K562 (cell line): ENCODE measurements at regions not wholly inside any gene's neighbourhood (a gene's known extent, or its start where the extent isn't known, plus 50 kb on each side); places are given as distances from the start of the nearest gene placed in this dataset.

Experiments used
- DNMT1 ChIP-seq: fragments of 450-650 bp; IDR thresholded peaks from 2 replicates; pipeline ENCODE4 v1.6.1; 2016; ENCODE audit warnings: antibody characterized with exemption, mild to moderate bottlenecking
- ETV1 ChIP-seq: fragments of 450-650 bp; conservative IDR thresholded peaks from 2 replicates; pipeline ENCODE4 v1.6.1; 2016; ENCODE audit warnings: missing genetic modification characterization, control low read depth, low read depth, missing compliant biosample characterization
- ETV6 ChIP-seq, 3 experiments: fragments of 150-350 bp in 1 of 3; sonication (generic) in 1 of 3; formaldehyde crosslinking in 1 of 3; IDR thresholded peaks; 2 replicates each; pipeline versions ENCODE4 v1.6.1 to v1.8.0; 2014 to 2022; ENCODE audit warnings: borderline replicate concordance in 2 of 3, low read depth in 2 of 3, antibody characterized with exemption in 1 of 3, low read length in 1 of 3, mild to moderate bottlenecking in 1 of 3, missing genetic modification reagents in 1 of 3
- MEF2A ChIP-seq: IDR thresholded peaks from 2 replicates; pipeline ENCODE4 v1.6.1; 2011; ENCODE audit warnings: low read depth, mild to moderate bottlenecking, low read length, moderate library complexity; ENCODE audit not compliant: control insufficient read depth
- NR4A1 ChIP-seq, 2 experiments: fragments of 250-450 bp in 1 of 2; fragments of 450-650 bp in 1 of 2; sonication (Bioruptor Pico) in 1 of 2; IDR thresholded peaks; 2 replicates each; pipeline versions ENCODE4 v1.4.0 to v1.6.1; 2016 to 2020; ENCODE audit warnings: mild to moderate bottlenecking in 2 of 2, missing compliant biosample characterization in 1 of 2, missing genetic modification characterization in 1 of 2, moderate library complexity in 1 of 2
- ZNF584 ChIP-seq: fragments of 200-800 bp; sonication (Bioruptor generic); IDR thresholded peaks from 2 replicates; pipeline ENCODE4 v1.6.1; 2016; ENCODE audit warnings: low read depth, mild to moderate bottlenecking, missing genetic modification characterization, missing compliant biosample characterization
- TF ChIP-seq, protein P1 (sequence below): fragments of 450-650 bp; IDR thresholded peaks from 2 replicates; pipeline ENCODE4 v1.6.1; 2016; ENCODE audit warnings: mild to moderate bottlenecking, moderate library complexity
- TF ChIP-seq, protein P2 (sequence below): fragments of 250-450 bp; sonication (Bioruptor Pico); IDR thresholded peaks from 2 replicates; pipeline ENCODE4 v1.5.0; 2021; ENCODE audit warnings: mild to moderate bottlenecking, moderate library complexity

- TF ChIP-seq, protein P1, sequence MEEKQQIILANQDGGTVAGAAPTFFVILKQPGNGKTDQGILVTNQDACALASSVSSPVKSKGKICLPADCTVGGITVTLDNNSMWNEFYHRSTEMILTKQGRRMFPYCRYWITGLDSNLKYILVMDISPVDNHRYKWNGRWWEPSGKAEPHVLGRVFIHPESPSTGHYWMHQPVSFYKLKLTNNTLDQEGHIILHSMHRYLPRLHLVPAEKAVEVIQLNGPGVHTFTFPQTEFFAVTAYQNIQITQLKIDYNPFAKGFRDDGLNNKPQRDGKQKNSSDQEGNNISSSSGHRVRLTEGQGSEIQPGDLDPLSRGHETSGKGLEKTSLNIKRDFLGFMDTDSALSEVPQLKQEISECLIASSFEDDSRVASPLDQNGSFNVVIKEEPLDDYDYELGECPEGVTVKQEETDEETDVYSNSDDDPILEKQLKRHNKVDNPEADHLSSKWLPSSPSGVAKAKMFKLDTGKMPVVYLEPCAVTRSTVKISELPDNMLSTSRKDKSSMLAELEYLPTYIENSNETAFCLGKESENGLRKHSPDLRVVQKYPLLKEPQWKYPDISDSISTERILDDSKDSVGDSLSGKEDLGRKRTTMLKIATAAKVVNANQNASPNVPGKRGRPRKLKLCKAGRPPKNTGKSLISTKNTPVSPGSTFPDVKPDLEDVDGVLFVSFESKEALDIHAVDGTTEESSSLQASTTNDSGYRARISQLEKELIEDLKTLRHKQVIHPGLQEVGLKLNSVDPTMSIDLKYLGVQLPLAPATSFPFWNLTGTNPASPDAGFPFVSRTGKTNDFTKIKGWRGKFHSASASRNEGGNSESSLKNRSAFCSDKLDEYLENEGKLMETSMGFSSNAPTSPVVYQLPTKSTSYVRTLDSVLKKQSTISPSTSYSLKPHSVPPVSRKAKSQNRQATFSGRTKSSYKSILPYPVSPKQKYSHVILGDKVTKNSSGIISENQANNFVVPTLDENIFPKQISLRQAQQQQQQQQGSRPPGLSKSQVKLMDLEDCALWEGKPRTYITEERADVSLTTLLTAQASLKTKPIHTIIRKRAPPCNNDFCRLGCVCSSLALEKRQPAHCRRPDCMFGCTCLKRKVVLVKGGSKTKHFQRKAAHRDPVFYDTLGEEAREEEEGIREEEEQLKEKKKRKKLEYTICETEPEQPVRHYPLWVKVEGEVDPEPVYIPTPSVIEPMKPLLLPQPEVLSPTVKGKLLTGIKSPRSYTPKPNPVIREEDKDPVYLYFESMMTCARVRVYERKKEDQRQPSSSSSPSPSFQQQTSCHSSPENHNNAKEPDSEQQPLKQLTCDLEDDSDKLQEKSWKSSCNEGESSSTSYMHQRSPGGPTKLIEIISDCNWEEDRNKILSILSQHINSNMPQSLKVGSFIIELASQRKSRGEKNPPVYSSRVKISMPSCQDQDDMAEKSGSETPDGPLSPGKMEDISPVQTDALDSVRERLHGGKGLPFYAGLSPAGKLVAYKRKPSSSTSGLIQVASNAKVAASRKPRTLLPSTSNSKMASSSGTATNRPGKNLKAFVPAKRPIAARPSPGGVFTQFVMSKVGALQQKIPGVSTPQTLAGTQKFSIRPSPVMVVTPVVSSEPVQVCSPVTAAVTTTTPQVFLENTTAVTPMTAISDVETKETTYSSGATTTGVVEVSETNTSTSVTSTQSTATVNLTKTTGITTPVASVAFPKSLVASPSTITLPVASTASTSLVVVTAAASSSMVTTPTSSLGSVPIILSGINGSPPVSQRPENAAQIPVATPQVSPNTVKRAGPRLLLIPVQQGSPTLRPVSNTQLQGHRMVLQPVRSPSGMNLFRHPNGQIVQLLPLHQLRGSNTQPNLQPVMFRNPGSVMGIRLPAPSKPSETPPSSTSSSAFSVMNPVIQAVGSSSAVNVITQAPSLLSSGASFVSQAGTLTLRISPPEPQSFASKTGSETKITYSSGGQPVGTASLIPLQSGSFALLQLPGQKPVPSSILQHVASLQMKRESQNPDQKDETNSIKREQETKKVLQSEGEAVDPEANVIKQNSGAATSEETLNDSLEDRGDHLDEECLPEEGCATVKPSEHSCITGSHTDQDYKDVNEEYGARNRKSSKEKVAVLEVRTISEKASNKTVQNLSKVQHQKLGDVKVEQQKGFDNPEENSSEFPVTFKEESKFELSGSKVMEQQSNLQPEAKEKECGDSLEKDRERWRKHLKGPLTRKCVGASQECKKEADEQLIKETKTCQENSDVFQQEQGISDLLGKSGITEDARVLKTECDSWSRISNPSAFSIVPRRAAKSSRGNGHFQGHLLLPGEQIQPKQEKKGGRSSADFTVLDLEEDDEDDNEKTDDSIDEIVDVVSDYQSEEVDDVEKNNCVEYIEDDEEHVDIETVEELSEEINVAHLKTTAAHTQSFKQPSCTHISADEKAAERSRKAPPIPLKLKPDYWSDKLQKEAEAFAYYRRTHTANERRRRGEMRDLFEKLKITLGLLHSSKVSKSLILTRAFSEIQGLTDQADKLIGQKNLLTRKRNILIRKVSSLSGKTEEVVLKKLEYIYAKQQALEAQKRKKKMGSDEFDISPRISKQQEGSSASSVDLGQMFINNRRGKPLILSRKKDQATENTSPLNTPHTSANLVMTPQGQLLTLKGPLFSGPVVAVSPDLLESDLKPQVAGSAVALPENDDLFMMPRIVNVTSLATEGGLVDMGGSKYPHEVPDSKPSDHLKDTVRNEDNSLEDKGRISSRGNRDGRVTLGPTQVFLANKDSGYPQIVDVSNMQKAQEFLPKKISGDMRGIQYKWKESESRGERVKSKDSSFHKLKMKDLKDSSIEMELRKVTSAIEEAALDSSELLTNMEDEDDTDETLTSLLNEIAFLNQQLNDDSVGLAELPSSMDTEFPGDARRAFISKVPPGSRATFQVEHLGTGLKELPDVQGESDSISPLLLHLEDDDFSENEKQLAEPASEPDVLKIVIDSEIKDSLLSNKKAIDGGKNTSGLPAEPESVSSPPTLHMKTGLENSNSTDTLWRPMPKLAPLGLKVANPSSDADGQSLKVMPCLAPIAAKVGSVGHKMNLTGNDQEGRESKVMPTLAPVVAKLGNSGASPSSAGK, result no peak
- no peak for TF ChIP-seq ETV6 (IDR thresholded peaks at IDR 0.05; ENCODE audit: borderline replicate concordance in 1 of 2, low read depth in 2 of 2, low read length in 1 of 2)
- no peak for TF ChIP-seq ETV6 (CRISPR knock-in tag; IDR thresholded peaks at IDR 0.05; ENCODE audit: borderline replicate concordance)
- no peak for TF ChIP-seq ZNF584 (CRISPR knock-in tag)
- no peak for TF ChIP-seq MEF2A
- TF ChIP-seq, protein P2, sequence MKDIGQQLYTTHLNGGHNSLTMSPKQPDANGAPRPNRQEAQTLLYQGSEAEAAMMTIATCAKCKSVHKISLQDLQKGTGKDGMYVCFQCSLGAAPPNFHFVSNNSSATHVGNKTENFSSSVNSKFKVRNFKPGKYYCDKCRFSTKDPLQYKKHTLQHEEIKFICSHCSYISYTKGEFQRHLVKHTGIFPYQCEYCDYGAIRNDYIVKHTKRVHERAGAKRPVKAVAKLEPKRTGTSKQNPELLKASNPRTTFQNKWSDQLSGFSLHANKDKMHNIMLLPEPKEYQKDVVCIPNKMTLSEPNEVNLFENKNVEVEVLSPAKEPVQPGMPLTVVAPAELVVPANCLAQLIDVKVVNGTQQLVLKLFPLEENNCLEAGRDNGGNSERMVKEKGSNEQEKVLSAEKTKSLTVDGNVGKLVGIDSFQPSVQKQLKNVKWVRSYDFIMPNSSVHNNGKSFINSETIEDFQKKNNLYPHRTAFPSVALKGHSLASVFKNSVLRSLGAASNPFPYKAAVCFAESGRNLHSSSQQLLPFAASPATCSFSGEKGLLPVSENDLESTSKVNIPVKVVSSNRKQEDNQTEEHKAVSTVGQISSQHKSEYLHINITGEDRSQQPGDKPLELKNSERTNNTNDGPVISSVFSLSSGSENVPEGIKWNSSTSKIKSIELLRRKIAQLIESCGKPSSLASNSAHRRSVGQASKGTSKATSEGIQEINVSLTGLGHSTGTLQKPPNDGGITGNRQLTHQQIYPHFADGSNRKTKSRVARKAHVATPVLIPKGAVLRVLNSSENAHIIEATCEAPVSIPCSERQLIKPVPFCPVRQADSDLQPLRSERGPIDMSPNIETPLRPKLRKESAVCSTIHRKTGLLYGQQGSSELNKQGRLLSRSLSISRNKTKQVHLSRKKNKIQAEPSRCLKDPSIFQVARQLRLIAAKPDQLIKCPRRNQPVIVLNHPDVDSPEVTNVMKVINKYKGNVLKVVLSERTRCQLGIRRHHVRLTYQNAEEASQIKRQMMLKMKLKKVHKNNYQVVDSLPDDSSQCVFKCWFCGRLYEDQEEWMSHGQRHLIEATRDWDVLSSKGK, result no peak
- no peak for TF ChIP-seq ETV1 (tag)
- no peak for TF ChIP-seq DNMT1
- no peak for TF ChIP-seq NR4A1 (CRISPR knock-in tag; IDR thresholded peaks at IDR 0.05)
- TF ChIP-seq NR4A1 (tag; IDR thresholded peaks at IDR 0.05), result no peak
Measured at GRCh38 chr3:104291878-104292277, 1074.8 kb upstream of the ALCAM start (continued).
